SK-N-SH treated with all-trans-retinoic acid at 6 μM for 48 hours (cell line): ENCODE measurements at regions not wholly inside any gene's neighbourhood (a gene's known extent, or its start where the extent isn't known, plus 50 kb on each side); places are given as distances from the start of the nearest gene placed in this dataset.

Experiments used
- BACH2 ChIP-seq: fragments of 250-450 bp; sonication (Bioruptor Pico); IDR thresholded peaks from 2 replicates; pipeline ENCODE4 v1.9.0; 2021; ENCODE audit warnings: mild to moderate bottlenecking, borderline replicate concordance
- ESRRG ChIP-seq: fragments of 250-450 bp; sonication (Bioruptor Pico); IDR thresholded peaks from 2 replicates; pipeline ENCODE4 v1.6.1; 2021; ENCODE audit warnings: mild to moderate bottlenecking
- GLIS3 ChIP-seq: fragments of 250-450 bp; sonication (Bioruptor Pico); IDR thresholded peaks from 2 replicates; pipeline ENCODE4 v1.5.0; 2020; ENCODE audit warnings: mild to moderate bottlenecking, moderate library complexity
- ISL1 ChIP-seq: fragments of 250-450 bp; sonication (Bioruptor Pico); IDR thresholded peaks from 2 replicates; pipeline ENCODE4 v2.1.2; 2022; ENCODE audit warnings: mild to moderate bottlenecking, moderate library complexity
- PPARA ChIP-seq: fragments of 250-450 bp; sonication (Bioruptor Pico); IDR thresholded peaks from 2 replicates; pipeline ENCODE4 v1.5.0; 2020; ENCODE audit warnings: mild to moderate bottlenecking, borderline replicate concordance
- TCF4 ChIP-seq: fragments of 250-450 bp; sonication (Bioruptor Pico); IDR thresholded peaks from 2 replicates; pipeline ENCODE4 v1.8.0; 2021; ENCODE audit warnings: mild to moderate bottlenecking, moderate library complexity, borderline replicate concordance
- TSHZ2 ChIP-seq: fragments of 250-450 bp; sonication (Bioruptor Pico); IDR thresholded peaks from 2 replicates; pipeline ENCODE4 v1.5.0; 2020; ENCODE audit warnings: mild to moderate bottlenecking, moderate library complexity
- ZC3H10 ChIP-seq: fragments of 250-450 bp; sonication (Bioruptor Pico); IDR thresholded peaks from 2 replicates; pipeline ENCODE4 v1.5.1; 2021; ENCODE audit warnings: mild to moderate bottlenecking, moderate library complexity
- ZNF565 ChIP-seq: fragments of 450-650 bp; formaldehyde crosslinking; conservative IDR thresholded peaks from 2 replicates; pipeline ENCODE4 v1.5.0; 2020; ENCODE audit warnings: low read depth, mild to moderate bottlenecking, moderate library complexity
- ZNF70 ChIP-seq: fragments of 450-650 bp; formaldehyde crosslinking; IDR thresholded peaks from 2 replicates; pipeline ENCODE4 v1.5.0; 2020; ENCODE audit warnings: mild to moderate bottlenecking, moderate library complexity
- TF ChIP-seq, protein P1 (sequence below): fragments of 250-450 bp; sonication (Bioruptor Pico); IDR thresholded peaks from 2 replicates; pipeline ENCODE4 v1.5.1; 2021; ENCODE audit warnings: mild to moderate bottlenecking, moderate library complexity
- TF ChIP-seq, protein P2 (sequence below): fragments of 250-450 bp; sonication (Bioruptor Pico); IDR thresholded peaks from 2 replicates; pipeline ENCODE4 v1.5.1; 2020; ENCODE audit warnings: low read depth, mild to moderate bottlenecking, moderate library complexity
- TF ChIP-seq, protein P3 (sequence below): fragments of 250-450 bp; sonication (Bioruptor Pico); IDR thresholded peaks from 2 replicates; pipeline ENCODE4 v1.8.0; 2021; ENCODE audit warnings: low read depth, mild to moderate bottlenecking, moderate library complexity, borderline replicate concordance

DNA sequence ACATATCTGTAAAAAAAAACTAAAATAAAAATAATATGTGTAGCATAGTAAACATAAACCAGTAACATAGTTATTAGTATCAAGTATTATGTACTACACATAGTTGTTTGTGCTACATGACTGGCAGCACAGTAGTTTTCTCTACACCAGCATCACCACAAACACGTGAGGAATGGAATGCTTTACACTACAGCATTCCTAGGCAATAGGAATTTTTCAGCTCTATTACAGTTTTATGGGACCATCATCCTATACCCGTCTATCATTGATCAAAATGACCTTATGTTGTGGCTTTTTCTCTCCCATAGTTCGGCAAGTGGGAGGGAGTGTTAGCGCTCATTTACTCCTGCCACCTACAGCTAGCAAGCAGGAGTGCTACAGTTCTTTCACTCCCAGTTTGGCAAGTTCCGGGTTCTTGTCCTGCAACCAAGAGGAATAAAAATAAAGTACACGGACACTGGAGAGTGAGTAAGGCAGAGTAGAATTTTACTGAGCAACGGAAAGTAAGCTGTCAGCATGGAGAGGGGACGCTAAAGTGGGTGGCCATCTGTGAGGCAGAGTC is 196.8 kb upstream of the HSF2 start:
- TF ChIP-seq, protein P1, sequence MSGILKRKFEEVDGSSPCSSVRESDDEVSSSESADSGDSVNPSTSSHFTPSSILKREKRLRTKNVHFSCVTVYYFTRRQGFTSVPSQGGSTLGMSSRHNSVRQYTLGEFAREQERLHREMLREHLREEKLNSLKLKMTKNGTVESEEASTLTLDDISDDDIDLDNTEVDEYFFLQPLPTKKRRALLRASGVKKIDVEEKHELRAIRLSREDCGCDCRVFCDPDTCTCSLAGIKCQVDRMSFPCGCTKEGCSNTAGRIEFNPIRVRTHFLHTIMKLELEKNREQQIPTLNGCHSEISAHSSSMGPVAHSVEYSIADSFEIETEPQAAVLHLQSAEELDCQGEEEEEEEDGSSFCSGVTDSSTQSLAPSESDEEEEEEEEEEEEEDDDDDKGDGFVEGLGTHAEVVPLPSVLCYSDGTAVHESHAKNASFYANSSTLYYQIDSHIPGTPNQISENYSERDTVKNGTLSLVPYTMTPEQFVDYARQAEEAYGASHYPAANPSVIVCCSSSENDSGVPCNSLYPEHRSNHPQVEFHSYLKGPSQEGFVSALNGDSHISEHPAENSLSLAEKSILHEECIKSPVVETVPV (CRISPR knock-in tag) = no peak
- no peak for TF ChIP-seq PPARA (CRISPR knock-in tag)
- TF ChIP-seq TCF4 (CRISPR knock-in tag) = no peak
- TF ChIP-seq ZNF70 = no peak
- TF ChIP-seq ZNF565 = no peak
- no peak for TF ChIP-seq ESRRG (CRISPR knock-in tag)
- TF ChIP-seq, protein P2, sequence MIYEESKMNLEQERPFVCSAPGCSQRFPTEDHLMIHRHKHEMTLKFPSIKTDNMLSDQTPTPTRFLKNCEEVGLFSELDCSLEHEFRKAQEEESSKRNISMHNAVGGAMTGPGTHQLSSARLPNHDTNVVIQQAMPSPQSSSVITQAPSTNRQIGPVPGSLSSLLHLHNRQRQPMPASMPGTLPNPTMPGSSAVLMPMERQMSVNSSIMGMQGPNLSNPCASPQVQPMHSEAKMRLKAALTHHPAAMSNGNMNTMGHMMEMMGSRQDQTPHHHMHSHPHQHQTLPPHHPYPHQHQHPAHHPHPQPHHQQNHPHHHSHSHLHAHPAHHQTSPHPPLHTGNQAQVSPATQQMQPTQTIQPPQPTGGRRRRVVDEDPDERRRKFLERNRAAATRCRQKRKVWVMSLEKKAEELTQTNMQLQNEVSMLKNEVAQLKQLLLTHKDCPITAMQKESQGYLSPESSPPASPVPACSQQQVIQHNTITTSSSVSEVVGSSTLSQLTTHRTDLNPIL = no peak
- no peak for TF ChIP-seq BACH2
- TF ChIP-seq, protein P3, sequence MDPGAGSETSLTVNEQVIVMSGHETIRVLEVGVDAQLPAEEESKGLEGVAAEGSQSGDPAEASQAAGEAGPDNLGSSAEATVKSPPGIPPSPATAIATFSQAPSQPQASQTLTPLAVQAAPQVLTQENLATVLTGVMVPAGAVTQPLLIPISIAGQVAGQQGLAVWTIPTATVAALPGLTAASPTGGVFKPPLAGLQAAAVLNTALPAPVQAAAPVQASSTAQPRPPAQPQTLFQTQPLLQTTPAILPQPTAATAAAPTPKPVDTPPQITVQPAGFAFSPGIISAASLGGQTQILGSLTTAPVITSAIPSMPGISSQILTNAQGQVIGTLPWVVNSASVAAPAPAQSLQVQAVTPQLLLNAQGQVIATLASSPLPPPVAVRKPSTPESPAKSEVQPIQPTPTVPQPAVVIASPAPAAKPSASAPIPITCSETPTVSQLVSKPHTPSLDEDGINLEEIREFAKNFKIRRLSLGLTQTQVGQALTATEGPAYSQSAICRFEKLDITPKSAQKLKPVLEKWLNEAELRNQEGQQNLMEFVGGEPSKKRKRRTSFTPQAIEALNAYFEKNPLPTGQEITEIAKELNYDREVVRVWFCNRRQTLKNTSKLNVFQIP (CRISPR knock-in tag) = no peak
- no peak for TF ChIP-seq ISL1 (CRISPR knock-in tag)
- no peak for TF ChIP-seq GLIS3 (CRISPR knock-in tag)
- TF ChIP-seq ZC3H10 (CRISPR knock-in tag) = no peak
- no peak for TF ChIP-seq TSHZ2 (CRISPR knock-in tag)
